ENCODE measurements at regions not wholly inside any gene's neighbourhood (a gene's known extent, or its start where the extent isn't known, plus 50 kb on each side); places are given as distances from the start of the nearest gene placed in this dataset.
"Not testable (repeated sequence)": the region's sequence is repeated elsewhere in the genome, so short reads cannot be mapped to it uniquely, and the experiment has no call there.

DNA sequence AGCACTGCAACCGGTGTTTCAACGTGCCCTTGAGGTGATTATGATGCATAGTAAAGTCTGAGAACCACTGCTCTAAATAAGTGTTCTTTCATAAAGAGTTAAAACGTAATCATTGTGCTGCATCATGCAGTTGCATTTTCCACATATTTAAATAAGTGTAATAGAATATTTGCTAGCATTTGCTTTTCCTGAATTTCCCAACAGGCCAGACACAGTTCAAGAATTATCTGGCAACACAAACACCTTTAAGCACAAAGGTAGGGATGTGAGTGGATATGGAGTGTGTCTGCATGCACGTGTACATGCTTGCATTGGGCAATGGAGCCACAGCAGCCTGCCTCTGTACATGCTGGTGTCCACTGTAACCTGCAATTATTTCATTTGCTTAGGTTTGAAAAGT lies 193.6 kb upstream of the PIK3R1 start:
- H3K27ac ChIP-seq = no peak overlapping the region
- ATAC-seq (ENCODE audit: insufficient number of reproducible peaks, low FRiP score, low read depth) = no peak
- no peak for DNase-seq (ENCODE audit: low spot score)

DNA sequence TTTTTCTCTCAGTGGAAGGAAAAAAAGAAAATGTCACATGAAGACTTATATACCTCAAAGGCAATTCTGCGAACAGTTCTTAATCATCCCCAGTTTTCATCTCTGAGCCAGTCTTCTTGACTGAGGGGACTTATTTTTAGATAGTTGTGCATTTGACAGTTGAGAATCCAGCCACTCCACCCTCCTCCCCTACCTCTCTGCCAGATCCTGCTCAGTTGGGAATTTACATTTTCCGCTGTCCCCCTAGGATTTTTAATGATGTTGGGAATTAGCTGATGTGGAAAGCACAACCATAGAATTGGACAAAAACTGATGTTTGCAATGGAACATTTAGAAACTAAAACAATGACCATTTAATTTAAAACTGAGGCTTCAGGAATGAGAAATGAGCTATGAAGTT lies 194.3 kb upstream of the PIK3R1 start:
- Histone ChIP-seq H3K27ac (no peak overlapping the region), H3K4me3 (no peak overlapping the region), H3K36me3 (no peaks in the 10 kb centered on the region), H3K9me3 (no peaks in the 10 kb centered on the region), H3K4me1 (ENCODE audit: control insufficient read depth in 1 of 2, low read depth in 2 of 2) (peaks cover 7 to 14% of the 10 kb centered on the region in 2 donors), H3K27me3 (replicated peaks; ENCODE audit: insufficient read depth) (no peaks in the 10 kb centered on the region)
- TF ChIP-seq, protein P1, sequence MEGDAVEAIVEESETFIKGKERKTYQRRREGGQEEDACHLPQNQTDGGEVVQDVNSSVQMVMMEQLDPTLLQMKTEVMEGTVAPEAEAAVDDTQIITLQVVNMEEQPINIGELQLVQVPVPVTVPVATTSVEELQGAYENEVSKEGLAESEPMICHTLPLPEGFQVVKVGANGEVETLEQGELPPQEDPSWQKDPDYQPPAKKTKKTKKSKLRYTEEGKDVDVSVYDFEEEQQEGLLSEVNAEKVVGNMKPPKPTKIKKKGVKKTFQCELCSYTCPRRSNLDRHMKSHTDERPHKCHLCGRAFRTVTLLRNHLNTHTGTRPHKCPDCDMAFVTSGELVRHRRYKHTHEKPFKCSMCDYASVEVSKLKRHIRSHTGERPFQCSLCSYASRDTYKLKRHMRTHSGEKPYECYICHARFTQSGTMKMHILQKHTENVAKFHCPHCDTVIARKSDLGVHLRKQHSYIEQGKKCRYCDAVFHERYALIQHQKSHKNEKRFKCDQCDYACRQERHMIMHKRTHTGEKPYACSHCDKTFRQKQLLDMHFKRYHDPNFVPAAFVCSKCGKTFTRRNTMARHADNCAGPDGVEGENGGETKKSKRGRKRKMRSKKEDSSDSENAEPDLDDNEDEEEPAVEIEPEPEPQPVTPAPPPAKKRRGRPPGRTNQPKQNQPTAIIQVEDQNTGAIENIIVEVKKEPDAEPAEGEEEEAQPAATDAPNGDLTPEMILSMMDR (IDR thresholded peaks at IDR 0.05) = no peak
- no peak for DNase-seq (ENCODE audit: low spot score)
- no peak for ATAC-seq (ENCODE audit: insufficient number of reproducible peaks, low FRiP score, low read depth)

More for the DNA sequence above, 193.6 kb upstream of the PIK3R1 start:
- no peak overlapping the region for H3K4me3 ChIP-seq
- no peaks in the 10 kb centered on the region for H3K36me3 ChIP-seq
- peaks cover 10 to 21% of the 10 kb centered on the region in 2 donors for H3K4me1 ChIP-seq (ENCODE audit: control insufficient read depth in 1 of 2, low read depth in 2 of 2)
- H3K9me3 ChIP-seq = no peaks in the 10 kb centered on the region
- H3K27me3 ChIP-seq (replicated peaks; ENCODE audit: insufficient read depth) = no peaks in the 10 kb centered on the region
- TF ChIP-seq, protein P1 (IDR thresholded peaks at IDR 0.05) = no peak

DNA sequence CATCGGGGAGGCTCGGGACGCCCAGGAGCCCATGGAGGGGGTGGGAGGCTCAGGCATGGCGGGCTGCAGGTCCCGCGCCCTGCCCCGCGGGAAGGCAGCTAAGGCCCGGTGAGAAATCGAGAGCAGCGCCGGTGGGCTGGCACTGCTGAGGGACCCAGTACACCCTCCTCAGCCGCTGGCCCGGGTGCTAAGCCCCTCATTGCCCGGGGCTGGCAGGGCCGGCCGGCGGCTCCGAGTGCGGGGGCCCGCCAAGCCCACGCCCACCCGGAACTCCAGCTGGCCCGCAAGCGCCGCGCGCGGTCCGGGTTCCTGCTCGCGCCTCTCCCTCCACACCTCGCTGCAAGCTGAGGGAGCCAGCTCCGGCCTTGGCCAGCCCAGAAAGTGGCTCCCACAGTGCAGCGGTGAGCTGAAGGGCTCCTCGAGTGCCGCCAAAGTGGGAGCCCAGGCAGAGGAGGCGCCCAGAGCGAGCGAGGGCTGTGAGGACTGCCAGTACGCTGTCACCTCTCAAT lies 195.0 kb upstream of the PIK3R1 start:
- DNase-seq (ENCODE audit: low spot score); ATAC-seq (ENCODE audit: insufficient number of reproducible peaks, low FRiP score, low read depth); H3K36me3 ChIP-seq; H3K9me3 ChIP-seq; H3K4me3 ChIP-seq; H3K27me3 ChIP-seq (replicated peaks; ENCODE audit: insufficient read depth); H3K27ac ChIP-seq: not testable (repeated sequence)
- peaks cover 7 to 14% of the 10 kb centered on the region in 2 donors for H3K4me1 ChIP-seq (ENCODE audit: control insufficient read depth in 1 of 2, low read depth in 2 of 2)

DNA sequence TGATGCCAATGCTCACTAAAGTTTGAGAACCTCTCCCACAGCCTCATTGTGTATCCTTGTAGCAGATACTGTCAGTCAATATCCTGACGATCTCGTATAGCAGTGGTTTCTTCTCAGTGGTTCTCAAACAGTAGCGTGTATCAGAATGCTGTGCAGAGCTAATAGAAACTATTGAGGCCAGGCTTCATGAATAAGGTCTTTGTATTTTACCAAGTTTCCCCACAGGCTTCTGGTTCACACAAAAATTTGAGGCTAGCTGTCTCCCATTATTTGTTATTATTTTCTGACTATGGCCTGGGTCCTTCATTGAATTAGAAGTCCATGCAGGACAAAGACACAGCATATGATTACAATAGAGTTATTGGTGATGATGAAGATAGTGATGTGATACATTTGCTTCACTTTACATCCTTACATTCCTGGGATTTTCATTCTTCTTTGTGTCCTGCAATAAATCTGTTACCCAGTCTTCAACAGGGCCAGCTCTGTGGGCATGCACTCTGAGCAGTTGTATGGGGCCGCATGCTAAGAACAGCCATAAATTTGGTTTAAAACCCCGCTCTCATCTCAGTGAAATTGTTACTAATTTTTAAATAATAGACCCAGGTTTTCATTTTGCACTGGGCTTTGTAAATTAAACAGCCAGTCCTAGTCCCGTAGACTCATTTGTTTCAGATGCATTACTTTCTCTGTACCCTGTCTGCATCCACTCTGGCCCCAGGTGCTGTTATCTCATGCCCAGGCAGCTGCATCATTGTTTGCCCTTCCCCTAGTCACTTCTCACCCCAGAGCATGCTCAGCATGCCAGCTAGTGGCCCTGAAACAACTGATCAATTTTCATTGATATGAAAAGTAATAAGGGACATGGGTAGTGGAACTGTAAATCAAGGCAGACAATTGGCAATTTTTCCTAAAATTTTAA lies 199.9 kb upstream of the PIK3R1 start:
- Histone ChIP-seq H3K9me3 (no peaks in the 10 kb centered on the region), H3K4me3 (no peak overlapping the region), H3K36me3 (no peaks in the 10 kb centered on the region), H3K4me1 (ENCODE audit: control insufficient read depth in 1 of 2, low read depth in 2 of 2) (no peaks in the 10 kb centered on the region), H3K27ac (no peak overlapping the region), H3K27me3 (replicated peaks; ENCODE audit: insufficient read depth) (no peaks in the 10 kb centered on the region)
- DNase-seq (ENCODE audit: low spot score) (no peak), ATAC-seq (ENCODE audit: insufficient number of reproducible peaks, low FRiP score, low read depth) (no peak)
- TF ChIP-seq, protein P1 (IDR thresholded peaks at IDR 0.05) = no peak

DNA sequence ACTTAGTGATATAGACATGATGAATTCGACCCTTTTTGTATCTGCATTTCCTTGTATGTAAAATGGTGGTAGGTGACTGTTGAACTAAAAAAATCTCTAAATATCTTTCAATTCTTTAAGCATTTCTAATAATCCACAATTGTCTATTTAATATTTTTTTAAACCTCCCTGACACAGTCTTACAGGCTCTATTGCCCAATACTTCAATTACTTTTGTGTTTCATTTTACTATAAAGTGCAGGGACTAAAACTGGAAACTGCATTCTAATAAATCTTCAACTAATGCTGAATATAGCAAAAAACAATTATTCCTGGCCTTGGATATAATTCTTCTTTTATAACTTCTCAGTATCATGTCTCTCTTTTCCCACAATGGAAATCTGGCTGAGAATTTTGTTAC lies 202.7 kb upstream of the PIK3R1 start:
- Histone ChIP-seq H3K4me3 (no peak overlapping the region), H3K4me1 (ENCODE audit: control insufficient read depth in 1 of 2, low read depth in 2 of 2) (no peaks in the 10 kb centered on the region), H3K9me3 (no peaks in the 10 kb centered on the region), H3K27me3 (replicated peaks; ENCODE audit: insufficient read depth) (no peaks in the 10 kb centered on the region), H3K36me3 (no peaks in the 10 kb centered on the region), H3K27ac (no peak overlapping the region)
- no peak for DNase-seq (ENCODE audit: low spot score)
- TF ChIP-seq, protein P1 (IDR thresholded peaks at IDR 0.05) = no peak
- ATAC-seq (ENCODE audit: insufficient number of reproducible peaks, low FRiP score, low read depth) = no peak
